B cell (primary cell): ENCODE measurements at regions not wholly inside any gene's neighbourhood (a gene's known extent, or its start where the extent isn't known, plus 50 kb on each side); places are given as distances from the start of the nearest gene placed in this dataset.

Experiments used
- ATAC-seq: fragments of 200-7000 bp; cut with Tn5 transposase; one replicate; pipeline ENCODE4 v1.10.0; 2021; ENCODE audit warnings: low read depth, mild to moderate bottlenecking, moderate number of reproducible peaks, moderate library complexity
- CTCF ChIA-PET: fragments of 350-600 bp; sonication (Branson Sonifier 250); formaldehyde crosslinking; loops from one replicate; lab custom pipeline; 2021; ENCODE audit warnings: antibody characterized with exemption, inconsistent platforms; lab: Charles Lee
- POLR2A ChIA-PET: fragments of 350-600 bp; sonication (Branson Sonifier 250); formaldehyde crosslinking; loops from one replicate; lab custom pipeline; 2021; ENCODE audit warnings: antibody characterized with exemption; lab: Charles Lee
- DNase-seq: peaks from one replicate; pipeline ENCODE4 v3.0.0; 2013
- H2AFZ ChIP-seq: 2 replicates; pipeline ENCODE4 v1.6.1; 2012; ENCODE audit warnings: mild to moderate bottlenecking, low read depth, low read length; ENCODE audit not compliant: insufficient read depth, poor library complexity, severe bottlenecking
- H3K27ac ChIP-seq, 2 donors: 1 replicate in 1 of 2; 2 replicates in 1 of 2; pipeline ENCODE4 v1.5.1; 2012 to 2013; ENCODE audit warnings: low read length in 2 of 2, mild to moderate bottlenecking in 2 of 2, moderate library complexity in 1 of 2
- H3K27me3 ChIP-seq, 4 experiments: fragments of 200-600 bp in 1 of 4; sonication (generic) in 1 of 4; replicated peaks in 1 of 4; 1 replicate in 2 of 4; 2 replicates in 2 of 4; pipeline versions ENCODE4 v1.6.1 to v1.7.0; 2013 to 2016; ENCODE audit warnings: low read length in 3 of 4, mild to moderate bottlenecking in 2 of 4, mixed read lengths in 1 of 4, moderate library complexity in 1 of 4; ENCODE audit not compliant: insufficient read depth in 4 of 4, control insufficient read depth in 3 of 4; ENCODE audit errors: control extremely low read depth in 1 of 4
- H3K36me3 ChIP-seq, 2 experiments: replicated peaks in 1 of 2; 1 replicate in 1 of 2; 2 replicates in 1 of 2; pipeline versions ENCODE4 v1.6.1 to v1.7.1; 2013; ENCODE audit warnings: low read length in 1 of 2; ENCODE audit not compliant: insufficient read depth in 2 of 2, control insufficient read depth in 1 of 2; ENCODE audit errors: control extremely low read depth in 1 of 2, extremely low read depth in 1 of 2
- H3K4me1 ChIP-seq, 2 donors: fragments of 200-600 bp in 1 of 2; sonication (generic) in 1 of 2; 1 replicate in 1 of 2; 2 replicates in 1 of 2; pipeline versions ENCODE4 v1.5.1 to v1.6.1; 2013 to 2017; ENCODE audit warnings: low read length in 2 of 2; ENCODE audit not compliant: control insufficient read depth in 2 of 2, insufficient read depth in 2 of 2
- H3K4me2 ChIP-seq: replicated peaks from 2 replicates; pipeline ENCODE3; 2012; ENCODE audit warnings: mild to moderate bottlenecking, low read depth, low read length; ENCODE audit not compliant: poor library complexity, severe bottlenecking
- H3K4me3 ChIP-seq, 5 experiments: fragments of 200-600 bp in 1 of 5; sonication (generic) in 1 of 5; 1 replicate in 3 of 5; 2 replicates in 2 of 5; pipeline versions ENCODE4 v1.5.1 to v1.7.0; 2011 to 2016; ENCODE audit warnings: low read length in 4 of 5, mild to moderate bottlenecking in 4 of 5, low read depth in 2 of 5, control low read depth in 1 of 5, moderate library complexity in 1 of 5; ENCODE audit not compliant: insufficient read depth in 1 of 5; ENCODE audit errors: control extremely low read depth in 1 of 5, extremely low read depth in 1 of 5
- H3K79me2 ChIP-seq: fragments of 200-600 bp; sonication (generic); one replicate; pipeline ENCODE4 v1.6.0; 2016; ENCODE audit warnings: low read length; ENCODE audit not compliant: control insufficient read depth, insufficient read depth
- H3K9ac ChIP-seq: fragments of 200-600 bp; sonication (generic); 2 replicates; pipeline ENCODE4 v1.6.1; 2017; ENCODE audit warnings: mild to moderate bottlenecking, low read length, moderate library complexity
- H3K9me3 ChIP-seq, 3 donors: one replicate each; pipeline versions ENCODE4 v1.6.1 to v1.7.1; 2013; ENCODE audit warnings: low read length in 2 of 3; ENCODE audit not compliant: control insufficient read depth in 2 of 3, insufficient read depth in 1 of 3; ENCODE audit errors: control extremely low read depth in 1 of 3
- H4K20me1 ChIP-seq: 2 replicates; pipeline ENCODE4 v1.6.0; 2012; ENCODE audit warnings: mild to moderate bottlenecking, low read length; ENCODE audit not compliant: insufficient read depth, control insufficient read depth, poor library complexity, severe bottlenecking
- H3K27ac Mint-ChIP-seq: one replicate; pipeline ENCODE4 v1.8.0; 2021; ENCODE audit warnings: mixed read lengths
- H3K27me3 Mint-ChIP-seq: one replicate; pipeline ENCODE4 v1.8.0; 2021; ENCODE audit warnings: mixed read lengths
- H3K4me1 Mint-ChIP-seq: one replicate; pipeline ENCODE4 v1.8.0; 2021; ENCODE audit warnings: mixed read lengths
- H3K4me3 Mint-ChIP-seq: one replicate; pipeline ENCODE4 v1.8.0; 2021; ENCODE audit warnings: mixed read lengths
- H3K9me3 Mint-ChIP-seq: one replicate; pipeline ENCODE4 v1.8.0; 2022; ENCODE audit warnings: mixed read lengths; ENCODE audit not compliant: insufficient read depth
- EZH2 ChIP-seq: IDR thresholded peaks from 2 replicates; pipeline ENCODE4 v1.6.1; 2012; ENCODE audit warnings: borderline replicate concordance, low read depth, mild to moderate bottlenecking, moderate library complexity, low read length; ENCODE audit not compliant: insufficient read depth, poor library complexity, severe bottlenecking
- WGBS: methylation state at CpG from one replicate; pipeline ENCODE4 v1.1.5; 2013; ENCODE audit warnings: missing lambda C conversion rate; ENCODE audit not compliant: insufficient coverage; 5-methylcytosine and 5-hydroxymethylcytosine counted together
- intact Hi-C: fragments of 100-400 bp; cut with micrococcal nuclease; formaldehyde crosslinking; loops from one replicate; pipeline ENCODE4 v1.10.0; 2022
- TF ChIP-seq, protein P1 (sequence below): fragments of 200-600 bp; IDR thresholded peaks from one replicate; pipeline ENCODE4 v1.8.0; 2022; ENCODE audit warnings: antibody characterized with exemption, mild to moderate bottlenecking

DNA sequence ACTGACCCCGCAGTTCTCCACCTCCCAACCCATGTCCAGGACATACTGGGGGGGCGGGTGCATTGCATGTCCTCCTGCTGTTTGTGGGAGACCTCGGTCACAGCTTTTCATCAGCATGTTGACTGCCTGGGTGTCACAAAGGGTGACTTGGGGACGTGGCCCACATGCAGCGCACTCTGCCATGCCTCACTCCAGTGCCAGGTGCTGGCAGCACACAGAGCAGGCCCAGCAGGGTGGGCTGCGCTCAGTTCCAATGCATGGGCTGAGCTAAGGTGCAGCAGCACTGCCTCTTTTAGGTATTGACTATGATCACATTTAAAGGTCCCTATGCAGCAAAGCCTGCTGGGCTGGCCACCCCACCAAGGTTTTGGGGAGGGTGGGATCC lies 261.9 kb upstream of the SALL3 start:
- 91% methylated on average over 6 of the region's 6 CpGs for WGBS
- Mint-ChIP-seq H3K27me3 (peaks cover 8% of the 10 kb centered on the region), H3K27ac (no peak overlapping the region), H3K4me3 (no peak overlapping the region), H3K9me3 (peaks cover 3% of the 10 kb centered on the region), H3K4me1 (no peaks in the 10 kb centered on the region)
- no peak for TF ChIP-seq EZH2
- TF ChIP-seq, protein P1, sequence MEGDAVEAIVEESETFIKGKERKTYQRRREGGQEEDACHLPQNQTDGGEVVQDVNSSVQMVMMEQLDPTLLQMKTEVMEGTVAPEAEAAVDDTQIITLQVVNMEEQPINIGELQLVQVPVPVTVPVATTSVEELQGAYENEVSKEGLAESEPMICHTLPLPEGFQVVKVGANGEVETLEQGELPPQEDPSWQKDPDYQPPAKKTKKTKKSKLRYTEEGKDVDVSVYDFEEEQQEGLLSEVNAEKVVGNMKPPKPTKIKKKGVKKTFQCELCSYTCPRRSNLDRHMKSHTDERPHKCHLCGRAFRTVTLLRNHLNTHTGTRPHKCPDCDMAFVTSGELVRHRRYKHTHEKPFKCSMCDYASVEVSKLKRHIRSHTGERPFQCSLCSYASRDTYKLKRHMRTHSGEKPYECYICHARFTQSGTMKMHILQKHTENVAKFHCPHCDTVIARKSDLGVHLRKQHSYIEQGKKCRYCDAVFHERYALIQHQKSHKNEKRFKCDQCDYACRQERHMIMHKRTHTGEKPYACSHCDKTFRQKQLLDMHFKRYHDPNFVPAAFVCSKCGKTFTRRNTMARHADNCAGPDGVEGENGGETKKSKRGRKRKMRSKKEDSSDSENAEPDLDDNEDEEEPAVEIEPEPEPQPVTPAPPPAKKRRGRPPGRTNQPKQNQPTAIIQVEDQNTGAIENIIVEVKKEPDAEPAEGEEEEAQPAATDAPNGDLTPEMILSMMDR, result no peak
- ATAC-seq, result no peak
- no peak overlapping the region for H3K9ac ChIP-seq
- intact Hi-C loops, result no loop called here
- no peaks in the 10 kb centered on the region for H3K4me1 ChIP-seq
- H3K79me2 ChIP-seq, result no peaks in the 10 kb centered on the region
- H4K20me1 ChIP-seq, result no peaks in the 10 kb centered on the region
- no peak overlapping the region for H2AFZ ChIP-seq
- H3K36me3 ChIP-seq, result no peaks in the 10 kb centered on the region
- ChIA-PET POLR2A (no interaction called here), CTCF (no interaction called here)
- no peak for DNase-seq
- peaks cover 0 to 25% (median 0%) of the 10 kb centered on the region in 3 donors for H3K9me3 ChIP-seq
- no peak overlapping the region for H3K27ac ChIP-seq
- H3K27me3 ChIP-seq, result peaks cover 0 to 3% (median 0%) of the 10 kb centered on the region in 4 experiments
- H3K4me3 ChIP-seq, result no peak overlapping the region
- no peak overlapping the region for H3K4me2 ChIP-seq

DNA sequence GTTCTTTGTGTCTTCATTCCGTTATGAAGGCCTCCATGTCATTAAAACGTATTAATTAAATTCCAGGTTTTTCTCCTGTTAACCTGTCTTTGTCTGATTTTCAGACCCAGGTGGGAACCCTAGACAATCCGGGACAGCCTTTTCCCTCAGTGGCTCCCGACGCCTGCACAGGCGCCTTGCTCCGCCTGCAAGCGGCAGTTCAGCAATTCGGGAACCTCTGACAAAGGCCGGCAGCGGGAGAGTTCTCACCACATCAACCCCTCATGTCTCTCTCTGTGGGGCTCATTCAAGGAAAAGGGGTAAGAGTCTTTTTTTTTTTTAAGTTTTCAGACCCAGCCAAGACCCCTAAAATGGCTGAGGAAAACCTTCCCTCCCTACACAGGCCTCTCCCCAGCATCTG lies 259.8 kb upstream of the SALL3 start:
- no peaks in the 10 kb centered on the region for H3K79me2 ChIP-seq
- no peak overlapping the region for H3K9ac ChIP-seq
- 96% methylated on average over 5 of the region's 11 CpGs for WGBS
- ATAC-seq (no peak), DNase-seq (no peak)
- Mint-ChIP-seq H3K9me3 (peaks cover 3% of the 10 kb centered on the region), H3K27ac (no peak overlapping the region), H3K4me1 (no peaks in the 10 kb centered on the region), H3K4me3 (no peak overlapping the region), H3K27me3 (peaks cover 8% of the 10 kb centered on the region)
- no peak overlapping the region for H3K4me3 ChIP-seq
- peaks cover 0 to 3% (median 0%) of the 10 kb centered on the region in 4 experiments for H3K27me3 ChIP-seq
- no peak overlapping the region for H2AFZ ChIP-seq
- H3K4me1 ChIP-seq, result no peaks in the 10 kb centered on the region
- POLR2A ChIA-PET, result no interaction called here
- no peaks in the 10 kb centered on the region for H3K36me3 ChIP-seq
- TF ChIP-seq, protein P1, result no peak
- no peak for TF ChIP-seq EZH2
- no peak overlapping the region for H3K27ac ChIP-seq
- H3K4me2 ChIP-seq, result no peak overlapping the region
- no peaks in the 10 kb centered on the region for H4K20me1 ChIP-seq
- H3K9me3 ChIP-seq, result peaks cover 0 to 25% (median 0%) of the 10 kb centered on the region in 3 donors
- CTCF ChIA-PET, result no interaction called here
- intact Hi-C loops, result no loop called here
